Endodermal cell (in vitro differentiated cells): ENCODE measurements at regions not wholly inside any gene's neighbourhood (a gene's known extent, or its start where the extent isn't known, plus 50 kb on each side); places are given as distances from the start of the nearest gene placed in this dataset.
A peak's percentile ranks its signal among the peaks of the same experiment; 100 is the strongest.

Source experiments
- DNase-seq: peaks from one replicate; pipeline ENCODE4 v3.0.0-alpha.2; 2017
- H3K27ac ChIP-seq: 2 replicates; pipeline ENCODE4 v1.5.1; 2013; ENCODE audit warnings: mild to moderate bottlenecking, low read depth, low read length, moderate library complexity
- H3K27me3 ChIP-seq: 2 replicates; pipeline ENCODE4 v1.6.1; 2013; ENCODE audit warnings: mild to moderate bottlenecking, low read length, moderate library complexity; ENCODE audit not compliant: insufficient read depth, control insufficient read depth, poor library complexity, severe bottlenecking
- H3K36me3 ChIP-seq: 2 replicates; pipeline ENCODE4 v1.7.0; 2013; ENCODE audit warnings: mild to moderate bottlenecking, low read length, moderate library complexity; ENCODE audit not compliant: control insufficient read depth, insufficient read depth
- H3K4me1 ChIP-seq: one replicate; pipeline ENCODE4 v1.7.0; 2013; ENCODE audit warnings: low read length; ENCODE audit not compliant: control insufficient read depth, insufficient read depth
- H3K4me3 ChIP-seq: 2 replicates; pipeline ENCODE4 v1.5.1; 2013; ENCODE audit warnings: mild to moderate bottlenecking, low read length, moderate library complexity
- H3K9ac ChIP-seq: 2 replicates; pipeline ENCODE4 v1.6.1; 2013; ENCODE audit warnings: mild to moderate bottlenecking, low read length, moderate library complexity; ENCODE audit not compliant: poor library complexity, severe bottlenecking; ENCODE audit errors: extremely low read depth
- H3K9me3 ChIP-seq: 2 replicates; pipeline ENCODE4 v1.6.1; 2013; ENCODE audit warnings: mild to moderate bottlenecking, low read length, moderate library complexity; ENCODE audit not compliant: control insufficient read depth
- H3K27ac Mint-ChIP-seq: 2 replicates; pipeline ENCODE4 v1.8.0; 2020; ENCODE audit warnings: mixed read lengths
- H3K27me3 Mint-ChIP-seq: 2 replicates; pipeline ENCODE4 v1.8.0; 2021; ENCODE audit warnings: mild to moderate bottlenecking, mixed read lengths; ENCODE audit not compliant: insufficient read depth
- H3K36me3 Mint-ChIP-seq: 2 replicates; pipeline ENCODE4 v1.8.0; 2020; ENCODE audit warnings: low read depth, mixed read lengths
- H3K4me1 Mint-ChIP-seq: 2 replicates; pipeline ENCODE4 v1.8.0; 2020; ENCODE audit warnings: mixed read lengths
- H3K4me3 Mint-ChIP-seq: 2 replicates; pipeline ENCODE4 v1.8.0; 2020; ENCODE audit warnings: mild to moderate bottlenecking, moderate library complexity, mixed read lengths
- H3K9me3 Mint-ChIP-seq: 2 replicates; pipeline ENCODE4 v1.8.0; 2020; ENCODE audit warnings: mild to moderate bottlenecking, mixed read lengths
- WGBS, 2 experiments: methylation state at CpG; one replicate each; pipeline versions ENCODE4 v1.1.5 to v1.1.7; 2013; ENCODE audit warnings: missing lambda C conversion rate in 2 of 2, mixed read lengths in 1 of 2; ENCODE audit not compliant: insufficient coverage in 1 of 2, insufficient read length in 1 of 2; 5-methylcytosine and 5-hydroxymethylcytosine counted together
- TF ChIP-seq, protein P1 (sequence below): fragments of 200-600 bp; sonication (generic); conservative IDR thresholded peaks from 2 replicates; pipeline ENCODE4 v1.5.0; 2021; ENCODE audit warnings: antibody characterized with exemption, mild to moderate bottlenecking

DNA sequence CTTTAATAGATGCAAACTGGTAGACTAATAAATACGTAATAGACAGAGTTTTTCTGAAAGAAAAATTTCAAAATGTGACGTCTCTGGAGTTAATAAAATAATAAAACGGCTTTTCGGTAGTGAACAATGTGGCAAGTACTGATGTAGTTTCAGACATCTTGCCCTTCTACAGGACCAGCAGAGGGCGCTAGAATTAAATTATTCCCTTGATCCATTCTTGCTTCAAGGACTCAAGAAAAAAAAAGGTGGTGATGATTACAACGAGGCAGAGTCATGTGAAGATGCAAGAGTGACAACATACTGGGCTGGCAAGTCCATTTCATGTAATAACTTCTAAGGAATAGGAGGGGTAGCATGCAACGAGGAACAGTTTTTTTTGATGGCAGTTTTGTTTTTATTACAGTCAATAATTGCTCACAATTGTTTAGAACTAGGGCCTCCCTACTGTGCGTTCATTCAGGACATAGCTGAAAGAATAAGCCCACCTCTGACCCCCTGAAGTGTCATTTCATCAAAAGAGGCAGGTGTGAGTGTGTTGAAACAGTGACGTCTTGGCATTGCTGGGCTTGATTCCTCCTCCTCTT, 101.0 kb upstream of the GZMB start:
- peak; percentile 71 for DNase-seq
- Histone ChIP-seq H3K27ac (no peak overlapping the region), H3K4me1 (no peaks in the 10 kb centered on the region), H3K27me3 (no peaks in the 10 kb centered on the region), H3K9ac (no peak overlapping the region), H3K9me3 (no peaks in the 10 kb centered on the region), H3K4me3 (no peak overlapping the region), H3K36me3 (no peaks in the 10 kb centered on the region)
- 41 to 44% methylated on average over 7 to 9 of the region's 9 CpGs for WGBS, 2 experiments
- TF ChIP-seq, protein P1, sequence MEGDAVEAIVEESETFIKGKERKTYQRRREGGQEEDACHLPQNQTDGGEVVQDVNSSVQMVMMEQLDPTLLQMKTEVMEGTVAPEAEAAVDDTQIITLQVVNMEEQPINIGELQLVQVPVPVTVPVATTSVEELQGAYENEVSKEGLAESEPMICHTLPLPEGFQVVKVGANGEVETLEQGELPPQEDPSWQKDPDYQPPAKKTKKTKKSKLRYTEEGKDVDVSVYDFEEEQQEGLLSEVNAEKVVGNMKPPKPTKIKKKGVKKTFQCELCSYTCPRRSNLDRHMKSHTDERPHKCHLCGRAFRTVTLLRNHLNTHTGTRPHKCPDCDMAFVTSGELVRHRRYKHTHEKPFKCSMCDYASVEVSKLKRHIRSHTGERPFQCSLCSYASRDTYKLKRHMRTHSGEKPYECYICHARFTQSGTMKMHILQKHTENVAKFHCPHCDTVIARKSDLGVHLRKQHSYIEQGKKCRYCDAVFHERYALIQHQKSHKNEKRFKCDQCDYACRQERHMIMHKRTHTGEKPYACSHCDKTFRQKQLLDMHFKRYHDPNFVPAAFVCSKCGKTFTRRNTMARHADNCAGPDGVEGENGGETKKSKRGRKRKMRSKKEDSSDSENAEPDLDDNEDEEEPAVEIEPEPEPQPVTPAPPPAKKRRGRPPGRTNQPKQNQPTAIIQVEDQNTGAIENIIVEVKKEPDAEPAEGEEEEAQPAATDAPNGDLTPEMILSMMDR, result peak; percentile 91
- H3K27ac Mint-ChIP-seq, result no peak overlapping the region
- H3K4me1 Mint-ChIP-seq, result peaks cover 6% of the 10 kb centered on the region
- peaks cover 2% of the 10 kb centered on the region for H3K9me3 Mint-ChIP-seq
- H3K27me3 Mint-ChIP-seq, result no peaks in the 10 kb centered on the region
- H3K4me3 Mint-ChIP-seq, result no peak overlapping the region
- H3K36me3 Mint-ChIP-seq, result no peaks in the 10 kb centered on the region

DNA sequence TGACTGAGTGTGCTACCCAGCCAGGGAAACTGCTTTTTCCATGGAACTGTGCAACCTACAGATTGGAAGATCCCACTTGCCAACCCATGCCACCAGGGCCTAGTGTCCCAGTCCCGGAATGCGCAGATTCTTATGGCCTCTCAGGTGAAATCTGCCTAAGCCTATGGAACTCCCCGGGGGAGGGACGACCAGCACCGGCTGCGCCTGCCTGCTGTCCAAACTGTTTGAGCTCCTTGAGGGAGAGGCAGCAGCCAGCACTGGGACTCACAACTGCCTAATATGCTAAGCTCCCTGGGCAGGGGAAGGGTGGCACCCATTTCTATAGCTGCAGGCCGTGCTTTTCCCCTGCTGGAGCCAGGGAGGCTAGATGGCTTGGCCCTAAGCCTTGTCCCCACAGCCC, 92.5 kb upstream of the GZMB start:
- no peak for DNase-seq
- WGBS, 2 experiments, result 94 to 97% methylated on average over 6 to 7 of the region's 7 CpGs
- no peaks in the 10 kb centered on the region for H3K27me3 Mint-ChIP-seq

GRCh38 chr14:24725311-24725710, 91.3 kb upstream of the GZMB start:
- H3K36me3 ChIP-seq, result no peaks in the 10 kb centered on the region
- H3K9me3 Mint-ChIP-seq, result peaks cover 4% of the 10 kb centered on the region
- 79 to 82% methylated on average over 3 of the region's 3 CpGs for WGBS, 2 experiments
- no peak overlapping the region for H3K4me3 Mint-ChIP-seq
- H3K27ac ChIP-seq, result no peak overlapping the region
- H3K36me3 Mint-ChIP-seq, result no peaks in the 10 kb centered on the region
- no peaks in the 10 kb centered on the region for H3K4me1 ChIP-seq
- no peaks in the 10 kb centered on the region for H3K9me3 ChIP-seq
- no peak overlapping the region for H3K27ac Mint-ChIP-seq
- no peaks in the 10 kb centered on the region for H3K27me3 Mint-ChIP-seq
- TF ChIP-seq, protein P1, result no peak
- H3K9ac ChIP-seq, result no peak overlapping the region
- H3K4me3 ChIP-seq, result no peak overlapping the region
- H3K27me3 ChIP-seq, result no peaks in the 10 kb centered on the region
- no peak for DNase-seq
- no peaks in the 10 kb centered on the region for H3K4me1 Mint-ChIP-seq

More for the DNA sequence above, 92.5 kb upstream of the GZMB start:
- H3K9me3 Mint-ChIP-seq, result peaks cover 4% of the 10 kb centered on the region
- H3K36me3 Mint-ChIP-seq, result no peaks in the 10 kb centered on the region
- no peak overlapping the region for H3K4me3 Mint-ChIP-seq
- no peak overlapping the region for H3K27ac ChIP-seq
- H3K4me3 ChIP-seq, result no peak overlapping the region
- TF ChIP-seq, protein P1, result no peak
- no peak overlapping the region for H3K9ac ChIP-seq
- H3K27me3 ChIP-seq, result no peaks in the 10 kb centered on the region
- no peaks in the 10 kb centered on the region for H3K9me3 ChIP-seq
- no peak overlapping the region for H3K27ac Mint-ChIP-seq
- H3K4me1 Mint-ChIP-seq, result no peaks in the 10 kb centered on the region
- H3K36me3 ChIP-seq, result no peaks in the 10 kb centered on the region
- no peaks in the 10 kb centered on the region for H3K4me1 ChIP-seq
